Neural cell (in vitro differentiated cells): ENCODE measurements at regions not wholly inside any gene's neighbourhood (a gene's known extent, or its start where the extent isn't known, plus 50 kb on each side); places are given as distances from the start of the nearest gene placed in this dataset.

Experiments
- H2AFZ ChIP-seq: fragments of 200-600, 300-800 bp; sonication (generic), shearing (Covaris generic); 2 replicates; pipeline ENCODE4 v1.6.0; 2014; ENCODE audit warnings: low read depth, mild to moderate bottlenecking, antibody characterized with exemption, low read length, moderate library complexity
- H3F3A ChIP-seq: fragments of 200-600 bp; shearing (Covaris generic); 2 replicates; pipeline ENCODE4 v1.6.1; 2016; ENCODE audit warnings: mild to moderate bottlenecking, moderate library complexity, mixed read lengths, antibody characterized with exemption, low read length; ENCODE audit not compliant: insufficient read depth, poor library complexity, severe bottlenecking
- H3K27ac ChIP-seq: fragments of 200-600, 300-800 bp; sonication (generic), shearing (Covaris generic); 2 replicates; pipeline ENCODE4 v1.5.1; 2014; ENCODE audit warnings: mild to moderate bottlenecking, low read length, moderate library complexity
- H3K27me3 ChIP-seq: fragments of 300-800, 200-600 bp; sonication (generic), shearing (Covaris generic); 2 replicates; pipeline ENCODE4 v1.6.0; 2014; ENCODE audit warnings: mild to moderate bottlenecking, low read depth, low read length, moderate library complexity; ENCODE audit not compliant: insufficient read depth
- H3K36me3 ChIP-seq: fragments of 300-800, 200-600 bp; sonication (generic), shearing (Covaris generic); 2 replicates; pipeline ENCODE4 v1.5.1; 2014; ENCODE audit warnings: mild to moderate bottlenecking, antibody characterized with exemption, low read length, moderate library complexity; ENCODE audit not compliant: insufficient read depth
- H3K4me2 ChIP-seq: fragments of 300-800, 200-600 bp; sonication (generic), shearing (Covaris generic); 2 replicates; pipeline ENCODE4 v1.6.0; 2014; ENCODE audit warnings: mild to moderate bottlenecking, low read length
- H3K4me3 ChIP-seq: fragments of 300-800, 200-600 bp; sonication (generic), shearing (Covaris generic); 2 replicates; pipeline ENCODE4 v1.5.1; 2014; ENCODE audit warnings: mild to moderate bottlenecking, low read length, moderate library complexity
- H3K79me2 ChIP-seq: fragments of 200-600 bp; shearing (Covaris generic); replicated peaks from 2 replicates; pipeline ENCODE4 v1.6.0; 2014; ENCODE audit warnings: mild to moderate bottlenecking, low read length, moderate library complexity; ENCODE audit not compliant: insufficient read depth
- H3K9ac ChIP-seq: fragments of 300-800, 200-600 bp; sonication (generic), shearing (Covaris generic); 2 replicates; pipeline ENCODE4 v1.6.1; 2016; ENCODE audit warnings: mild to moderate bottlenecking, low read length, mixed read lengths
- H3K9me2 ChIP-seq: fragments of 200-600 bp; shearing (Covaris generic); 2 replicates; pipeline ENCODE4 v1.6.1; 2016; ENCODE audit warnings: mild to moderate bottlenecking, low read length, mixed read lengths; ENCODE audit not compliant: insufficient read depth
- H3K9me3 ChIP-seq: fragments of 200-600, 300-800 bp; sonication (generic), shearing (Covaris generic); 2 replicates; pipeline ENCODE4 v1.6.1; 2016; ENCODE audit warnings: mild to moderate bottlenecking, mixed run types, low read length, moderate library complexity, mixed read lengths
- H4K20me1 ChIP-seq: fragments of 200-600 bp; shearing (Covaris generic); 2 replicates; pipeline ENCODE4 v1.6.1; 2016; ENCODE audit warnings: mild to moderate bottlenecking, mixed run types; ENCODE audit not compliant: insufficient read depth
- CTCF ChIP-seq: fragments of 450-650 bp; IDR thresholded peaks from 2 replicates; pipeline ENCODE4 v1.5.1; 2014; ENCODE audit warnings: antibody characterized with exemption, mild to moderate bottlenecking, moderate library complexity; ENCODE audit not compliant: poor library complexity, severe bottlenecking
- EP300 ChIP-seq: fragments of 450-650 bp; conservative IDR thresholded peaks from 2 replicates; pipeline ENCODE4 v1.6.1; 2014; ENCODE audit warnings: antibody characterized with exemption, mild to moderate bottlenecking, moderate library complexity; ENCODE audit not compliant: poor library complexity, severe bottlenecking
- EZH2 ChIP-seq: fragments of 200-600, 300-800 bp; shearing (Covaris generic), sonication (generic); IDR thresholded peaks from 2 replicates; pipeline ENCODE4 v1.6.1; 2014; ENCODE audit warnings: antibody characterized with exemption, low read length, borderline replicate concordance, mild to moderate bottlenecking; ENCODE audit not compliant: insufficient read depth, poor library complexity, severe bottlenecking
- MXI1 ChIP-seq: fragments of 450-650 bp; conservative IDR thresholded peaks from 2 replicates; pipeline ENCODE4 v1.6.1; 2014; ENCODE audit warnings: antibody characterized with exemption, mild to moderate bottlenecking; ENCODE audit not compliant: poor library complexity, severe bottlenecking
- POLR2AphosphoS5 ChIP-seq: IDR thresholded peaks from 2 replicates; pipeline ENCODE4 v1.6.1; 2012
- RAD21 ChIP-seq: fragments of 450-650 bp; conservative IDR thresholded peaks from 2 replicates; pipeline ENCODE4 v1.6.1; 2014; ENCODE audit warnings: antibody characterized with exemption, mild to moderate bottlenecking, moderate library complexity
- REST ChIP-seq: IDR thresholded peaks from 2 replicates; pipeline ENCODE4 v1.6.1; 2012; ENCODE audit warnings: borderline replicate concordance
- SMC3 ChIP-seq: fragments of 450-650 bp; conservative IDR thresholded peaks from 2 replicates; pipeline ENCODE4 v1.6.1; 2014; ENCODE audit warnings: antibody characterized with exemption, mild to moderate bottlenecking, moderate library complexity; ENCODE audit not compliant: poor library complexity
- TAF1 ChIP-seq: IDR thresholded peaks from 2 replicates; pipeline ENCODE4 v1.6.1; 2012; ENCODE audit warnings: low read depth

- H4K20me1 ChIP-seq = no peaks in the 10 kb centered on the region
- H3K9me3 ChIP-seq = no peaks in the 10 kb centered on the region
- H3F3A ChIP-seq = no peaks in the 10 kb centered on the region
- H2AFZ ChIP-seq = no peak overlapping the region
- no peaks in the 10 kb centered on the region for H3K36me3 ChIP-seq
- TF ChIP-seq EP300 (no peak), REST (no peak), MXI1 (no peak), EZH2 (no peak), RAD21 (no peak), CTCF (no peak), TAF1 (no peak), SMC3 (no peak), POLR2AphosphoS5 (no peak)
- H3K4me3 ChIP-seq = no peak overlapping the region
- no peak overlapping the region for H3K9ac ChIP-seq
- H3K79me2 ChIP-seq = no peaks in the 10 kb centered on the region
- no peak overlapping the region for H3K27ac ChIP-seq
- H3K27me3 ChIP-seq = no peaks in the 10 kb centered on the region
- H3K9me2 ChIP-seq = no peaks in the 10 kb centered on the region
- H3K4me2 ChIP-seq = no peak overlapping the region
Observed at GRCh38 chr2:187055463-187055862, 206.5 kb upstream of the ZSWIM2 start.

GRCh38 chr2:187054501-187055319, 205.7 kb upstream of the ZSWIM2 start:
- no peaks in the 10 kb centered on the region for H3K79me2 ChIP-seq
- no peaks in the 10 kb centered on the region for H3K9me2 ChIP-seq
- no peaks in the 10 kb centered on the region for H4K20me1 ChIP-seq
- no peak overlapping the region for H3K9ac ChIP-seq
- no peak overlapping the region for H2AFZ ChIP-seq
- no peak for TF ChIP-seq REST
- TF ChIP-seq POLR2AphosphoS5 = no peak
- TF ChIP-seq RAD21 = no peak
- TF ChIP-seq EZH2 = no peak
- TF ChIP-seq EP300 = no peak
- TF ChIP-seq TAF1 = no peak
- no peak for TF ChIP-seq CTCF
- no peak for TF ChIP-seq SMC3
- TF ChIP-seq MXI1 = no peak
- H3K9me3 ChIP-seq = no peaks in the 10 kb centered on the region
- no peaks in the 10 kb centered on the region for H3K27me3 ChIP-seq
- no peak overlapping the region for H3K4me3 ChIP-seq
- H3K36me3 ChIP-seq = no peaks in the 10 kb centered on the region
- no peak overlapping the region for H3K4me2 ChIP-seq
- no peaks in the 10 kb centered on the region for H3F3A ChIP-seq
- no peak overlapping the region for H3K27ac ChIP-seq
